Stimulated activated CD4-positive, alpha-beta T cell treated with anti-CD3 and anti-CD28 coated beads, Interleukin-1b, Interleukin-23, amount 100 ng/mL, for 24 hours (primary cell): ENCODE measurements at regions not wholly inside any gene's neighbourhood (a gene's known extent, or its start where the extent isn't known, plus 50 kb on each side); places are given as distances from the start of the nearest gene placed in this dataset.
"Not testable (repeated sequence)": the region's sequence is repeated elsewhere in the genome, so short reads cannot be mapped to it uniquely, and the experiment has no call there.

Experiments
- DNase-seq, 4 experiments: peaks; one replicate each; pipeline ENCODE4 v3.0.0-alpha.2; 2020; ENCODE audit warnings: low read depth in 4 of 4, low spot score in 1 of 4

- no peak for DNase-seq
Measured at GRCh38 chr13:86409466-86410241, 610.4 kb upstream of the SLITRK6 start.

GRCh38 chr13:86425170-86425815, 626.1 kb upstream of the SLITRK6 start:
- DNase-seq: no peak

- no peak for DNase-seq
Measured at GRCh38 chr13:86426437-86426836, 627.2 kb upstream of the SLITRK6 start.

GRCh38 chr13:86429756-86430155, 630.5 kb upstream of the SLITRK6 start:
- DNase-seq: no peak

- DNase-seq: no peak
Measured at GRCh38 chr13:86438034-86438433, 638.8 kb upstream of the SLITRK6 start.

- no peak for DNase-seq
Measured at GRCh38 chr13:86445206-86445605, 646.0 kb upstream of the SLITRK6 start.

- DNase-seq: no peak
Measured at GRCh38 chr13:86445672-86446071, 646.5 kb upstream of the SLITRK6 start.

GRCh38 chr13:86446311-86446710, 647.1 kb upstream of the SLITRK6 start:
- DNase-seq: no peak

- no peak for DNase-seq
Measured at GRCh38 chr13:86447479-86447878, 648.3 kb upstream of the SLITRK6 start.

- DNase-seq: no peak
Measured at GRCh38 chr13:86462011-86462410, 662.8 kb upstream of the SLITRK6 start.

GRCh38 chr13:86464193-86464592, 665.0 kb upstream of the SLITRK6 start:
- DNase-seq: no peak

- no peak for DNase-seq
Measured at GRCh38 chr13:86474971-86475370, 675.8 kb upstream of the SLITRK6 start.

GRCh38 chr13:86476656-86477055, 677.4 kb upstream of the SLITRK6 start:
- DNase-seq: no peak

- no peak for DNase-seq
Measured at GRCh38 chr13:86486582-86486981, 687.4 kb upstream of the SLITRK6 start.

- no peak for DNase-seq
Measured at GRCh38 chr13:86491121-86491520, 691.9 kb upstream of the SLITRK6 start.

GRCh38 chr13:86501931-86502330, 702.7 kb upstream of the SLITRK6 start:
- DNase-seq: not testable (repeated sequence)

GRCh38 chr13:86510792-86511191, 711.6 kb upstream of the SLITRK6 start:
- no peak for DNase-seq

- no peak for DNase-seq
Measured at GRCh38 chr13:86541461-86541860, 742.2 kb upstream of the SLITRK6 start.

GRCh38 chr13:86554066-86554465, 754.8 kb upstream of the SLITRK6 start:
- DNase-seq: no peak

- no peak for DNase-seq
Measured at GRCh38 chr13:86559901-86560300, 760.7 kb upstream of the SLITRK6 start.

- DNase-seq: no peak
Measured at GRCh38 chr13:86562866-86563265, 763.6 kb upstream of the SLITRK6 start.

GRCh38 chr13:86563308-86563707, 764.1 kb upstream of the SLITRK6 start:
- no peak for DNase-seq

- DNase-seq: no peak
Measured at GRCh38 chr13:86567119-86567518, 767.9 kb upstream of the SLITRK6 start.
